ENCODE measurements at regions not wholly inside any gene's neighbourhood (a gene's known extent, or its start where the extent isn't known, plus 50 kb on each side); places are given as distances from the start of the nearest gene placed in this dataset.
"Not testable (repeated sequence)": the region's sequence is repeated elsewhere in the genome, so short reads cannot be mapped to it uniquely, and the experiment has no call there.

DNA sequence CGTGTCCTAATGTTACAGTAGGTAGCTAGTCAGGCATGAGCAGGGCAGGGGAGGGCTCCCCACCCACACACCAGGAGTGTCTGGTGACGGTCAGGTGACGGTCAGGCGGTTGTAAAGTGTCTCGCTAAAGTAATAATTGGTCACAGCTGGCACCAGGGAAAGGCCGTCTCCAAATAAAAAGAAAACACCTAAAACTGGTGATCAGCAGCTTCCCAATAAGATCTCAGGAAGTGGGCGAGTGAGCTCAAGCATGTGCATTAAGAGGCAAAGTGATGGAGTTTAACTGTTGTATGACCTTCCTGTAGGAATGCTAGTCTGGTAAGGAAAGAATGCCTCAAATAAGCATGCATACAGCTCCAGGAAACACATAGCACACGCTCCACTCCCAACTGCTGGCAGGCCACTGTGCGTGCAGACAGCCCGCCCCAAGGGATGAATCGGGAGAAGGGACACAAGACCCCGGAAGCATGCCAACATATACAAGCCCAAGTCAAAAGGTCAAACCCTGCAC, 177.1 kb downstream of the RNF144A start:
- in situ Hi-C loops (cut with HindIII; ENCODE audit: low sequenced_read_pairs), result no loop called here

DNA sequence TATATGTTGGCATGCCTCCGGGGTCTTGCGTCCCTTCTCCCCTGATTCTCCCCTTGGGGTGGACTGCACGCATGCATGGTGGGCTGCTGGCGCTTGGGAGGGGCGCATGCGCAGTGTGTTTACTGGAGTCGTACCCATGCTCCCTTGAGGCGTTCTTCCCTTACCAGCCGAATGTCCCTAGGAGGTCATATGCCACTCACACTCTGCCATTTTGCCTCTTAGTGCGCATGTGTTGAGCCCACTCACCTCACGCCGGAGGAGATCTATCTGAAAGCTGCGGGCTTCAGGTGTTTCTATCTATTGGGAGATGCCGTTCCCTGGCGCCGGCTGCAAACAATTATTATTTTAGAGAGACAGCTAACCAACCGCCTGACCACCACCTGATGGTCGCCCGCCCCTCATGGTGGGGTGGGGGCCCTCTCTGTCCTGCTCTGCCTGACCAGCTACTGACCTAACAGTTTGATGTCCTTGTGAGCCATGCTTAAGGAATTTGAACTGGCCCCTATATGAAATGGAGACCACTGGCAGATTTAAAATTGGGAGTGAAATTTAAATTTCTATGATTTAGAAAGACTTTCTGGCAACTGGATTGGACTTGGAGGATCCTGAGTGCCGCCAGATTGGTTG, 179.6 kb downstream of the RNF144A start:
- in situ Hi-C loops (cut with HindIII; ENCODE audit: low sequenced_read_pairs), result no loop called here

DNA sequence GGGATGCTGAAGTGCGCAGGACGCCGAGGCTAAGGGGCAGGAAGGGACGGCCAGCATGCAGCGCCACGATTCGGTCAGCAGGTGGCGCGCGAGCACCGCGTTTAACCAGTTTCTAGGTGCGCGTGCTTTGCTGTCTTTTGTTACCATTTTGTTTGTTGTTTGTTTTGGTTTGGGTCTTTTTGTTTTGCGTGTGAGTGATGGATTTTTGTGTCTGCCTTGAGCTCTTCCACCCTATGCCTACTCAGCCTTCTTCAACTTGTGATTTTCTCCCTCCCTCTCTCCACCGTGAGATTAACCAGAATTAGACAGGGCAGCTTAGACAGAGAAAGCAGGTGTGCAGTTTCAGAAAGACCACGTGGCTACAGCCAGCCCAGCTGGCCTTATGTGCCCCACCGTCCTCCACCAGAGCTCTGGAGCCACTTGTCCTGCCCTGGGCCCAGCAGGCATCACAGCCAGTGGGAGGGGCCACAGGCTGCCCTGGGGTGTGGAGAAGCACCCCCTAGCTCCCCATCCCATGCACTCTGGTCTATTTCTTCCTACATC, 180.2 kb downstream of the RNF144A start:
- in situ Hi-C loops (cut with HindIII; ENCODE audit: low sequenced_read_pairs), result no loop called here

DNA sequence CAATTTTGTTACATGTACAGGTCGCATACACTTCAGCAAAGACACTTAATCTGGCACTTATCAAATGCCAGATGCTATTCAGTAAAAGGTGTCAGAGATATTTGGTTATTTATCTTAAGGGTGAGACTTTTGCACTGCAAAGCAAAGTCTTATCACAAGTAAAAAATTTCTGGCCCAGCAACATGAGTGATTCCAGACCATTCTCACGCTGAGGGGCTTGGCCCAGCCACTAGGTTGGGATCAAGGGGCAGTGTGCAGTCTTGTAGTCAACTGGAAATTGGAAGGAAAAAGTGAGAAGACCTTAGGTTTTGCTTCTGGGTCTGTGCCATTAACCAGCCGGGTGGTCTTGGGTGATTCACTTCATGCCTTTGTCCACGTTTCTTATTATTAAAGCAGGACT, 181.6 kb downstream of the RNF144A start:
- in situ Hi-C loops (cut with HindIII; ENCODE audit: low sequenced_read_pairs), result no loop called here

DNA sequence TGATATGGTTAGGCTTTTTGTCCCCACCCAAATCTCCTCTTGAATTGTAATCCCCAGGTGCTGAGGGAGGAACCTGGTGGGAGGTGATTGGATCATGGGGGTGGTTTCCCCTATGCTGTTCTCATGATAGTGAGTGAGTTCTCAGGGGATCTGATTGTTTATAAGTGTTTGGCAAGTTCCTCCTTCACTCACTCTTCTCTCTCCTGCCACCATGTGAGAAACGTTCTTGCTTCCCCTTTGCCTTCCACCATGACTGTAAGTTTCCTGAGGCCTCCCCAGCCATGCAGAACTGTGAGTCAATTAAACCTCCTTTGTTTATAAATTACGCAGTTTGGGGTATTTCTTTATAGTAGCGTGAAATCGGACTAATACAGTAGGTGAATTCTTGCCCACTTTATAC, 182.5 kb downstream of the RNF144A start:
- in situ Hi-C loops (cut with HindIII; ENCODE audit: low sequenced_read_pairs), result not testable (repeated sequence)

DNA sequence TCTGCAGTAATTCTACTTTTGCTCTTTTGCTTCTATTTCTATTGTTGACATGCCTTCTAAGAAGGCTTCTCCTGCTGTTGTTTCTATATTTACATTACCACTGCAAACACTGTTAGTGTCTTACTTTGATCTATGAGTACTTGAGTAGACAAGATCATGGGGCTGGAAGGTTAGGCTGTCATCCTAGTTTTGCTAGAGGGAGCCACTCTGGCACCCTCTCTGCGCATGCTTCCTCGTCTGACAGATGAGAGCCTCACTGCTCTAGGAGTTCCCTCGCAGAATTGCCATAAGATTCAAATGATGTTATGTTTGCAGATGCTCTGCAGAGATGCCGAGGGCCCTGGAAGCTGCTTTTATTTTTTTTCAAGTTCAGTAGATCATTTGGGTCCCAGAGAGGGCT, 185.6 kb downstream of the RNF144A start:
- in situ Hi-C loops (cut with HindIII; ENCODE audit: low sequenced_read_pairs), result no loop called here

DNA sequence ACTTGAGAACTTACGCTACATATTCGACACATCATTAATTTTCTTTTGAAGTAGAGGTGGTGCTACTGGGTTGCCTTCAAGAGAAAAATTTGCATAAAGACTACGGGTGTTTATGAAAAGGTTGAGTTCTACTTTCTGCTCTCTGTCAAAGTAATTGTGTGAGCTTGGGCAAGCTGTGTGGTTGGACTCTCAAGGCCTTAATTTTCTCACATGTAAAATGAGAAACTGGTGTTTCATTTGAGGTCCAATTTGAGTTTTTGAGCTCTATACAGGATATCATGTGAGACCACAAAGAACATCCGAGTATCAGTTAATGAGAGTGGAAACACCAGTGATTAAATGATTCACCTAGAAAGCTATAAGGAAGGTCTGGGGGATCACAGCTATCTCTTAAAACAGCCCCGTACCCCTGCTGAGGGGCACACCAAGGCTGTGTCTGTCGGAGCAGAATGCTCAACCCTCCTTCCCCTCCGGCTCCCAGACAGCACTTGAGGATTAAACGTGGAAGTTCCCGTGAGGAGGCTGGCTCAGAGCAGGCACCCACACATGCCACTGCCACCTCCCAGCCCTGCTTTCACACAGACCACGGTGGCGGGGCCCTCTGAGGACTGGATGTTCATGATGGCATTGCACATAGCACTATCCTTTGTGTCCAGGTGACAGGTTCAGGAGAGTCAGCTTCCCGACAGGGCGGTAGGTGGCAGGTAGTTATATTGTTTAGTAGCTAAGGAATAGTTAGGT, 191.8 kb downstream of the RNF144A start:
- in situ Hi-C loops (cut with HindIII; ENCODE audit: low sequenced_read_pairs), result no loop called here

DNA sequence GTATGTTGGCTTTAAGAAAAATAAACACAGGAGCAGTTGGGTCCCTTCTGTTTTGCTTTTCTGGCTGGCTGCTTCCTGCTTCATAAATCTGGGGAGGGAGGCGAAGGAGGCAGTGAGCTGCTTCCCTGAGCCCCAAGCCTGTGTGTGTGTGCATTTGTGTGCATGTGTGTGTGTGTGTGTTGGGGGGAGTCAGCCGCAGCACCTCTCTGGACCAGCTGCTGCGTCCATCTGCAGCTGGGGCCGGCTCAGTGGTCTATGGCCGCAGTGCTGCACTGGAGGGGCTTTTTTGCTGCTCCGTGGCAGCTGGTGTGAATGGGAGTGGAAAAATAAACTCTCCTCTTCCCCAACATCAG, 192.3 kb downstream of the RNF144A start:
- in situ Hi-C loops (cut with HindIII; ENCODE audit: low sequenced_read_pairs), result no loop called here

DNA sequence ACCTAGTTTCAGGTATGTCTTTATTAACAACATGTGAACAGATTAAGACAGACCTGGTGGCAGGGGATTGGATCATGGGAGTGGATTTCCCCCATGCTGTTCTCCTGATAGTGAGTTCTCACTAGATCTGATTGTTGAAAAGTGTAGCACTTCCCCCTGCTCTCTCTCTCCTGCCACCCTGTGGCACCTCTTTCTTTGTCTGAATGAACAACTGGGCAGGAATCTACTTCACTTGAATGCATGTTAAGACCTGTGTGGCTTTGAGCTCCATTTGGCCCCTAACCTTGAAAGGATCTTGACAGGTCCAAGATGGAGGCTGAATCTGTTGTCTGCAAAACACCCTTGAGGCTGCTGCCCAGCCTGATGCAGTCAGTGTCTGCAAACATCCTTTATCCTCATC, 194.4 kb downstream of the RNF144A start:
- in situ Hi-C loops (cut with HindIII; ENCODE audit: low sequenced_read_pairs), result no loop called here

DNA sequence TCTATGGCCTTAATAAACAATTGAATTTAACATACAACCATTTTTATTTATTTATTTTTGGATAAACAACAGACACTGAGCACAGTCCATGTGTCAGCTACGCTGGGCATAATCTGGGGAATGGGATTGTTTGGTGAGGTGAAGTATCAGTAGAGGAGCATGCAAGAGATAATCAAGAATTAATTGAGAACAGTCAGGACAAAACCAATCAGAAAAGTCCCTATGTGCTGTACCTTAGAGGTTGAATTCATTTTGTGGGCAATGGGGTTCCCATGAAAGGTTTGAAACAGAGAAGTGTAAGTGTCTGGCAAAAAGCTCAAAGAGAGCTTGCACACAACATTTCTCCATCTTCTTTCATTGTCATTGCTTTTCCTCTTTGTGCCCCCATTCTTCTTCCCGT, 198.2 kb downstream of the RNF144A start:
- in situ Hi-C loops (cut with HindIII; ENCODE audit: low sequenced_read_pairs), result no loop called here

DNA sequence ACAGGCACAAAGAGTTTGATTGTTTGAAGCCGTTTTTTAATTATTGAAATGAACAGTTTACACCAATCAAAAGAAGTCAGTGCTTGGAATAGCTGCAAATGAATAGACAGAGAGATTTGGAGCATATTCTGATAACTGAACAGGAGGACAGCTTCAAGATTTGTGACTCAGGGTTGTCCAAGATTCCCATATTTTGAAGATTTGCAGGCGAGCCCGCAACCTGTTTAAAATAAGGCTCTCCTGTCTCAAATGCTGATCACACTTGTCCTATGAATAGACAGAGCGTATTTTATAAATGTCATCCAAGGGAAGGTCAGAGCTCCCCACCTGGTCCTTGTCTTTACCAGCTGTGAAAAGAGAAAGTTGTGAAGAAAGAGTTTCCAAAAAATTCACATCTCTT, 198.7 kb downstream of the RNF144A start:
- in situ Hi-C loops (cut with HindIII; ENCODE audit: low sequenced_read_pairs), result no loop called here

DNA sequence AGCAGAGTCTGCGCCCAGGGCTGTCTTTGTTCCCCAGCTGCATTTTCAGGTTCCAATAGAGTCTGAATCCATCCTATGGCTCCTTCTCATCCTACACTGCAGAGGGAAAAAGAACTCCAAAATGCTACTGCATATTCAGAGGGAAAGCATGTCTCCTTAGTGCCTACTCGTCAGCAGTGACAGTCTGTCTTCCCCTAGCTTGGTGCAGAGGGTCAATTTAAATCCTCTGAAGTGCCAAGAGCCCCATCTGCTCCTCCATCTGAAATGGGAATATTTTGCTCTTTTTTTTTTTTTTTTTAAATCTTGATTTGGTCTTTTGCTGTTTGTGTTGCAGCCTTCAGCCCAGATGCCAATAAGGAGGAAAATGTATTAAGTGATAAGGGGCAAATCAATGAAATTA, 199.3 kb downstream of the RNF144A start:
- in situ Hi-C loops (cut with HindIII; ENCODE audit: low sequenced_read_pairs), result no loop called here

DNA sequence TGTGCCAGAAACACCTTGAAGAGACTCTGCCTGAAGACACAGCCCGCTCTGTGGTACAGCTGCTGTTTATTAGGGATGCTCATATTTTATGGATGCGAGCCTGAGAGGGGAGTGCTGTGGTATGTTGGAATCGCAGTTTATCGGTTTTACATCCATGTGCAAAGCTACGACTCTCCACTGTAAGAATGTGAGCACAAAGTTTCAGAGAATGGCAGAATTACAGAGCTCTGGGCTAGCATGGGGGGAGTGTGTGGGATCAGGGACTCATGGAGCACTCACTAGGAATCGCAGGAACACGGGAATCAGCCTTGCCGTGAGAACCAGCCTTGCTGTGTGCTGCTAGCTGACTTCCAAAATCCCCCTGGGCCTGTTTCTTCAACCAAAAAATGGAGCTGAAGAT, 199.9 kb downstream of the RNF144A start:
- in situ Hi-C loops (cut with HindIII; ENCODE audit: low sequenced_read_pairs), result no loop called here

DNA sequence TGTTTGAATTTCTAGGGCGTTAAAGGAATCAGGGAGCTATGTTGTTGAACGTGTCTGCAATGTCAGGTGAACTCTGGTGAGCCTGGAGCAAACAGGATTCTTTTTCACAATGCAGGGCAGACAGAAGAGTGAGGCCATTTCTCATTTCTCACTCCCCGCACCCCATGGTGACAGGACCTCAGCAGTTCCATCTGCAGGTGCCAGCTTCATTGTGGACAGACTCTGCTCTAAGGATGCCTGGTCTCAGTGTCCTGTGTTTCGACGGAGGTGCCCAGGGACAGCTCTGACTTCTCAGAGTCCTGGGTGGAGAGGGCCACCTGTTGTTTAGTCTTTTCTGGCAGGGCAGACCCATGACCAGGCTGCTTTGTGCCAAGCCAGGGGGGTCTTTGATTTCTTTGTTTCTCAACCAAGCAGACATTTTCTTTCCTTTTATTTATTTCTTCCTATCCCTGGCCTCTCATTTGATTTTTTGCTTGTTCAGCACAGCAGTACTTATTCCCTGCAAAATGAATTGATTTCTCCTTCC, 201.5 kb downstream of the RNF144A start:
- in situ Hi-C loops (cut with HindIII; ENCODE audit: low sequenced_read_pairs), result no loop called here

DNA sequence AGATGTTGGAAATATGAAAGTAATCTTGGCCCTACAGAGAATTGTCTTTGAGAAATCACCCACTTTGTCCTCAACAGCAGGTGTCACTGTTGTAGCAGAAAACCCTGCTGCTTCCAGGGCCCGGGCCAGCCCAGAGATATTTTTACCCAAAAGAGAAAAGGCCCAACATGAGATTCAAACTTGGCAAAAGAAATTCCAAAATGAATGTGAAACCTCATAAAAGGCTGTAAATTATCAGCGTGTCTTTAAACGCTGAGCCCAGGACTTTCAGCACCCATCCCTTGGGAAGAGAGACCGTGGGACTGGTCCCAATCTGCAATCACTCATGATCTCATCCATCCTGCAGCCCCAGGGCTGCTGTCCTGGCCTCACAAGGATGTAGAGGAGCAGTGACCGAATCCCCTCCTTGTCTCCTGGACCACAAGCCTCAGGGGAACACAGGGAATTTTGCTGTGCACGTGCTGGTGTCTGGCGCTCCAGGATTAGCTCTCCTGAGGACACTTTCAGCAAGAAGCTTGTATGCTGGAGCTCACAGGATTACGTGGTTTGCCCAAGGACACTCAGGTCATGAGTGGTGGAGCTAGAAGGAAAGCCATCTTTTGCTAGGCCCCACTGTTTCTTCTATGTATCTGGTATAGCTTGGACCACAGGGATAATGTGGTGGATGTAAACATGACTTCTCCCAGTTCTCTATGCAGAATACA, 202.1 kb downstream of the RNF144A start:
- in situ Hi-C loops (cut with HindIII; ENCODE audit: low sequenced_read_pairs), result no loop called here

DNA sequence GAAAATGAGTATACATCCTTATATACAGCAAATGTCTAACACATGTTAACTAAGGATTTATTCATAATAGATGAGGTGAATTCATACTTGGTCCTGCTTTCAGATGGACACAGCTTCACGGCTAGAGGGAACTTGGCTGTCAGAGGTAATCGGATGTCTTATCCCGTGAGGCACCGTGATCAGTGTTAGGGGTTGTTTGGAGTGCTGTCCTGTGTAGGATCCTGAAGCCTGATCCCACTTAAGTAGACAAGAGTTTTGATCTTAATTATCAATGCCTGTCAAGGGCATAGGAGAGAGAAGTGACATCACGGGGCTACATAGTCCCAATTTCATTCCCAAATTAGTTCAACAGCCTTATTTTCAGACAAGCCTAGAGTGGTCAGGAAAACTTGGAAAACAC, 204.6 kb downstream of the RNF144A start:
- in situ Hi-C loops (cut with HindIII; ENCODE audit: low sequenced_read_pairs), result no loop called here

DNA sequence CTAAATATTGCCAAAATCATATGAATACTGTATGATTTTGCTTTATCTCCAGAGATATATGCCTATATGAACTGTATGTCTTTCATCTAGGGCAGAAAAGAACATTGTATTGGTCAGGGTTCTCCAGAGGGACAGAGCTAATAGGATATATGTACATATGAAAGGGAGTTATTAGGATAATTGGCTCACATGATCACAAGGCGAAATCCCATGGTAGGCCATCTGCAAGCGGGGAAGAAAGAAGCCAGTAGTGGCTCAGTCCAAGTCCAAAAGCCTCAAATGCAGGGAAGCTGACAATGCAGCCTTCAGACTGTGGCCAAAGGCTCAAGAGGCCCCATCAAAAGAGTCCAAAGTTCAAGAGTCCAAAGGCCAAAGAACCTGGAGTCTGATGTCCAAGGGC, 209.9 kb downstream of the RNF144A start:
- in situ Hi-C loops (cut with HindIII; ENCODE audit: low sequenced_read_pairs), result no loop called here

DNA sequence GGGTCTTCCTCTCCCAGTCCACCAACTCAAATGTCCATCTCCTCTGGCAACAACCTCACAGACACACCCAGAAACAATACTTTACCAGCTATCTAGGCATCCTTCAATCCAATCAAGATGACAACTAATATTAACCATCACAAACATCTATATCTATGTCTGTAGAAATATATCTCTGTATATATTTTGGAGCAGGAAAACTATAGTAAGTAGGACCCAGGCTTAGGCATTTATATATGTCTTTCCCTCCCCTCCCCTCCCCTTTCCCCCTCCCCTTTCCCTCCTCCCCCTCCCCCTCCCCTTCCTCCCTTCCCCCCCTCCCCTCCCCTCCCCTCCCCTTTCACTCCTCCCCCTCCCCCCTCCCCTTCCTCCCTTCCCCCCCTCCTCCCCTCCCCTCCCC, 210.5 kb downstream of the RNF144A start:
- in situ Hi-C loops (cut with HindIII; ENCODE audit: low sequenced_read_pairs), result no loop called here

DNA sequence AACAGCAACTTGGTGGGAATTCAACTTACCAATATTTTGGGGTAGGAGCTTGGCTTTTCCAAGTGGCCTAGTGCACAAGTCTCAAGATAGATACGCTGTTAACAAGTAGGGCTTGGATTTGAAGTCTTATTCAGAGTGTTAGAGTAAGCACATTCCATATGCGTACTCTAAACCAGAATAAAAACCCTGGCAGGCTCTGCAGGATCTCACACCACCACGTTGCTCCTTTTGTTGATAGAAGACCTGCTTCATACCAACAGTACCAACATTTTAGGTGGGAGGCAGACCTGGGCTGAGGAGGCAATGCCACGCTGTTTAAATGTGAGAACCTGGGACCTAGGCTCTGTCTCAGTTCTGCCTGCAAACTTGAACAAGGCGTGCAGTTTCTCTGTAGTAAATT, 214.0 kb downstream of the RNF144A start:
- in situ Hi-C loops (cut with HindIII; ENCODE audit: low sequenced_read_pairs), result no loop called here

DNA sequence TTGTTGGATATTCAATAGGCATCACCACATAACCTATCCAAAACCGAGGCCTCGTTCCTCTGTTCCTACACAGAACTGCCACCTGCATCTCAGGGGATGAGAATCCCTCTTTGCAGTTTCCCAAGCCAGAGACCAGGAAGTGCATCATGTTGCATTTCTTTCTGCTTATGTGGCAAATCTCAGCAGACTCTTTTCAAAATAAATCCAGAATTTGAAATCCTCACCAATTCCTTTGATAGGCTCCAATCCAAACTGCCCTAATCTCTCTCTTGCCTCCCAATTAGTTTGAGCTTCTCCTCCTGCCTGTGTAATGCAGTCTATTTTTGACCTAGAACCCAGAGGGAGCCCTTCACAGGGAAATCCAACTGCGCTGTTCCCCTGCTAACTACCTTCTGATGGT, 215.5 kb downstream of the RNF144A start:
- in situ Hi-C loops (cut with HindIII; ENCODE audit: low sequenced_read_pairs), result no loop called here

DNA sequence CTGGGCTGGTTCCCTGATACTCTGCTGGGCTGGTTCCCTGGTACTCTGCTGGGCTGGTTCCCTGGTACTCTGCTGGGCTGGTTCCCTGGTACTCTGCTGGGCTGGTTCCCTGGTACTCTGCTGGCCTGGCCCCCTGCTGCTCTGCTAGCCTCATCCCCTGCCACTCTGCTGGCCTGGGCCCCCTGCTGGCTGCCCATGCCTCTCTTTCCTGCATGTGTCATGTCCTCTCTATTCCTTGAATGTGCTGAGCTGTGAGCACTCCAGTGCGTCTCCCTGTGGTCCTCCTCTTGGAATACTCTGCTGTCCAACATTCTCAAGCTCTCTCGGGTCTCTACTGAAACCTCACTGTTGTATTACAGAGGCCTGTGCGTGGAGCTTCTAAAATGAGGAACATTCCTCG, 216.3 kb downstream of the RNF144A start:
- in situ Hi-C loops (cut with HindIII; ENCODE audit: low sequenced_read_pairs), result no loop called here

DNA sequence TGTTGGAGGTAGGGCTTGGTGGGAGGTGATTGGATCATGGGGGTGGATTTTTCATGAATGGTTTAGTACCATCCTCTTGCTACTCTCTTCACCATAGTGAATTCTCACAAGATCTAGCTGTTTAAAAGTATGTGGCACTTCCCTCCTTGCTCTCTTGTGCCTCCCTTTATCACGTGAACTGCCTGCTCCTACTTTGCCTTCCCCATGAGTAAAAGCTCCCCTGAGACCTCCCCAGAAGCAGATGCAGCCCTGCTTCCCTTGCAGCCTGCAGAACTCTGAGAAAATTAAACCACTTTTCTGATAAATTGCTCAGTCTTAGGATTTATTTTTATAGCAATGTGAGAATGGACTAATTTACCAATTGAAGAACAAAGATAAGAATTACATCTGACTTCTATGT, 223.1 kb downstream of the RNF144A start:
- in situ Hi-C loops (cut with HindIII; ENCODE audit: low sequenced_read_pairs), result no loop called here
